ENCODE measurements at regions not wholly inside any gene's neighbourhood (a gene's known extent, or its start where the extent isn't known, plus 50 kb on each side); places are given as distances from the start of the nearest gene placed in this dataset.

DNA sequence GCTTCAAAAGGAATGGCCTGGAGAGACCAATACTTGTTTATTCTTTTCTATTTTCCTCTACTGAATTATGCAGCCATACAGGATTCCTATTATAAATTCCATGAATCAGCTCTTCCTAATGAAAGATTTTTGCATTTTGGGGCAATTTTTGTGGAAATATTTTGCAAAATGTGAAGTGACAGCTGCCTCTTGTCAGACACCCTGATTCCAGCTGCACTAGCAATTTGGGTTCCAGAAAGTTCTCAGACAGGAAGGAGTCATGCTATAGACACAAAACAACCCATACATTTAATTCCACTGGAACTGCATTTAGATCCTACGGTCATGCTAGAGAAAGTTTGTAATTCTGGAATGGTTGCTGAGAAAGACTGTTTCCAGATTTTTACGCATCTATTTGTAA, 119.5 kb downstream of the XCL2 start:
- Histone ChIP-seq H3K9me3 (no peaks in the 10 kb centered on the region), H3K27me3 (replicated peaks in 1 of 2; ENCODE audit: control insufficient read depth in 2 of 2, extremely low read depth in 1 of 2, insufficient read depth in 2 of 2, low read length in 1 of 2) (no peaks in the 10 kb centered on the region), H3K27ac (ENCODE audit: low read length) (no peak overlapping the region), H3K4me3 (ENCODE audit: control insufficient read depth in 1 of 2, extremely low read depth in 1 of 2, low read length in 1 of 2) (no peak overlapping the region), H3K4me1 (ENCODE audit: control insufficient read depth in 1 of 2, extremely low read depth in 1 of 2, insufficient read depth in 2 of 2, low read length in 2 of 2) (peaks cover 6 to 11% of the 10 kb centered on the region in 2 experiments), H3K36me3 (ENCODE audit: control insufficient read depth in 2 of 2, extremely low read depth in 1 of 2, insufficient read depth in 1 of 2, low read length in 1 of 2) (no peaks in the 10 kb centered on the region)
- POLR2A ChIA-PET = no interaction called here
- H3K27ac Mint-ChIP-seq = no peak overlapping the region
- H3K36me3 Mint-ChIP-seq = no peaks in the 10 kb centered on the region
- 96% methylated on average over 2 of the region's 2 CpGs for WGBS (ENCODE audit: insufficient coverage)
- DNase-seq = no peak
- H3K4me3 Mint-ChIP-seq = no peak overlapping the region
- no peak for ATAC-seq (replicated peaks in 1 of 4)
- H3K4me1 Mint-ChIP-seq = peaks cover 7 to 40% (median 39%) of the 10 kb centered on the region in 3 donors
- no peaks in the 10 kb centered on the region for H3K27me3 Mint-ChIP-seq
- no peaks in the 10 kb centered on the region for H3K9me3 Mint-ChIP-seq
- CTCF ChIA-PET = no interaction called here

DNA sequence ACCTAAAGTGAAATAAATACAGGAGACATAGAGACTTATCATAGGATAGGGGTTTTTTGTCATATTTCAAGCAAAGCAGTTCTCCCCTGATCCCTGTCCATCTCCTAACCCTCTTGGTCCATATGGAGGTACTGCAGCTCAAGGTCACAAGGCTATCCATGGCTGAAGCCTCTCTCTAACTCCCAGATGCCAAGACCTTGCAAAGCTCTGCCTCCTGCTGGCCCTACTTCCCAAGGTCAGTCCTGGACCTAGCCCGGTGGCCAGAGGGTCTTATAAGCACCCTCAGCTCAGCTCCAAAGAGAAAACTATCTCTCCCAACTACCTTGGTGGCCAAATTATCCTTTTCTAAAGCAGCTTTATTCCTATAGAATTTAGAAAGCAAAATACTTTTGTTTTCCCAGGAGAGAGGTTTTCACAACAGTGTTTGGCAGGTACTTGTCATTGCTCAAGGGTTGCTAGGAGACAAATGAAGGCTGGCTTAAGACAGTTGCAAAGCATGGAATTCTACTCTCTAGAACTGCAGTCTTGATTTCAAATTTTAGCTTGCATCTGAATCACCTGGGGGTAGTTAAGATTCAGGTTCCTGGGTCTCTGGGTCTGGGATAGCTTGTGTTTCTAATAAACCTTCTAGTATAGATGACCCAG, 121.5 kb downstream of the XCL2 start:
- Histone ChIP-seq H3K4me1 (ENCODE audit: control insufficient read depth in 1 of 2, extremely low read depth in 1 of 2, insufficient read depth in 2 of 2, low read length in 2 of 2) (peaks cover 6 to 11% of the 10 kb centered on the region in 2 experiments), H3K27ac (ENCODE audit: low read length) (peak overlapping the region; percentile 82), H3K4me3 (ENCODE audit: control insufficient read depth in 1 of 2, extremely low read depth in 1 of 2, low read length in 1 of 2) (no peak overlapping the region), H3K27me3 (replicated peaks in 1 of 2; ENCODE audit: control insufficient read depth in 2 of 2, extremely low read depth in 1 of 2, insufficient read depth in 2 of 2, low read length in 1 of 2) (no peaks in the 10 kb centered on the region), H3K9me3 (no peaks in the 10 kb centered on the region), H3K36me3 (ENCODE audit: control insufficient read depth in 2 of 2, extremely low read depth in 1 of 2, insufficient read depth in 1 of 2, low read length in 1 of 2) (no peaks in the 10 kb centered on the region)
- ATAC-seq (replicated peaks in 1 of 4) = no peak
- Mint-ChIP-seq H3K4me1 (peaks cover 7 to 40% (median 39%) of the 10 kb centered on the region in 3 donors), H3K36me3 (no peaks in the 10 kb centered on the region), H3K4me3 (no peak overlapping the region), H3K27ac (peak overlapping the region; percentile 88 to 90), H3K27me3 (no peaks in the 10 kb centered on the region), H3K9me3 (no peaks in the 10 kb centered on the region)
- ChIA-PET CTCF (interaction anchor here (1.0 to 1.7 kb wide), 4 partner anchors 35 to 926 kb away, joined by 3 to 8 read pairs (median 3); no protein-coding TSS in a partner anchor), POLR2A (interaction anchor here in 1 of 2 donors (0.6 kb wide), 1 partner anchor 67 kb away, joined by 3 read pairs; no protein-coding TSS in a partner anchor)
- WGBS (ENCODE audit: insufficient coverage) = 100% methylated on average over 1 of the region's 1 CpG
- no peak for DNase-seq

DNA sequence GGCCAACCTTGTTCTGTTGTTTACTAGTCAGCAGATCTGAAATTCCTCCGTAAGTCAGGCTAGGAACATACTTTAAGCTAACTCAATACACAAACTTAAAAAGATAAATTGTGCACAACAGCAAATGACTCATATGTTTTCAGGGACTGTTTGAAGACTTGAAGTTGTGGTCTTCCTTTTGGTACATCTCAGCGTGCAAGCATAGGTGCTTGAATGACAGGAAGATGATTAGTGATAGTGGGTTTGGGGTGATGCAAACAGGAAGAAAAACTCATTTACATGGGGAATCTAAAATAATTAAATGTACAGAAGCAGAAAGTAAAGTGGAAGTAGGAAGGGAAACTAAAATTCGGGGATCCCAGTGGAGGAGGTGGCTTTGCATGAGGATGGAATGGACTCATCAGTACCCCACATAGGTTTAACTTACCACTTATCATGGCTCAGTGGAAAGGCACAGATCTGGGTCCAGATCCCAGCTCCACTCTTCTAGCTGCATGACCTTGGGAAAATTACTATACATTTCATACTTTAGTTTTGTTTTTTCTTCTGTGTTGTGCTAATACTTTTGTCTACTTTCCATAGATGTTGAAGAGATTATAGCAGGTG, 122.3 kb downstream of the XCL2 start:
- Histone ChIP-seq H3K4me3 (ENCODE audit: control insufficient read depth in 1 of 2, extremely low read depth in 1 of 2, low read length in 1 of 2) (no peak overlapping the region), H3K9me3 (no peaks in the 10 kb centered on the region), H3K27ac (ENCODE audit: low read length) (peak overlapping the region; percentile 82), H3K4me1 (ENCODE audit: control insufficient read depth in 1 of 2, extremely low read depth in 1 of 2, insufficient read depth in 2 of 2, low read length in 2 of 2) (peaks cover 6 to 11% of the 10 kb centered on the region in 2 experiments), H3K27me3 (replicated peaks in 1 of 2; ENCODE audit: control insufficient read depth in 2 of 2, extremely low read depth in 1 of 2, insufficient read depth in 2 of 2, low read length in 1 of 2) (no peaks in the 10 kb centered on the region), H3K36me3 (ENCODE audit: control insufficient read depth in 2 of 2, extremely low read depth in 1 of 2, insufficient read depth in 1 of 2, low read length in 1 of 2) (no peaks in the 10 kb centered on the region)
- ChIA-PET CTCF (interaction anchor here in 1 of 2 donors (0.9 to 1.5 kb wide), 3 partner anchors 18 to 927 kb away, joined by 3 to 4 read pairs (median 3); no protein-coding TSS in a partner anchor), POLR2A (interaction anchor here in 1 of 2 donors (0.6 kb wide), 1 partner anchor 22 kb away, joined by 14 read pairs; no protein-coding TSS in a partner anchor)
- H3K4me1 Mint-ChIP-seq = peaks cover 7 to 40% (median 39%) of the 10 kb centered on the region in 3 donors
- peak overlapping the region; percentile 88 to 90 for H3K27ac Mint-ChIP-seq
- no peaks in the 10 kb centered on the region for H3K27me3 Mint-ChIP-seq
- no peaks in the 10 kb centered on the region for H3K9me3 Mint-ChIP-seq
- H3K36me3 Mint-ChIP-seq = no peaks in the 10 kb centered on the region
- DNase-seq (peak in 10 of 35 experiments; percentile 4 to 64 (median 12)), ATAC-seq (replicated peaks in 1 of 4) (peak; percentile 91 to 99 (median 96))
- peak overlapping the region; percentile 0 to 40 (median 18) for H3K4me3 Mint-ChIP-seq
- no CpG with 5 or more reads among the region's 3 CpGs for WGBS (ENCODE audit: insufficient coverage)

DNA sequence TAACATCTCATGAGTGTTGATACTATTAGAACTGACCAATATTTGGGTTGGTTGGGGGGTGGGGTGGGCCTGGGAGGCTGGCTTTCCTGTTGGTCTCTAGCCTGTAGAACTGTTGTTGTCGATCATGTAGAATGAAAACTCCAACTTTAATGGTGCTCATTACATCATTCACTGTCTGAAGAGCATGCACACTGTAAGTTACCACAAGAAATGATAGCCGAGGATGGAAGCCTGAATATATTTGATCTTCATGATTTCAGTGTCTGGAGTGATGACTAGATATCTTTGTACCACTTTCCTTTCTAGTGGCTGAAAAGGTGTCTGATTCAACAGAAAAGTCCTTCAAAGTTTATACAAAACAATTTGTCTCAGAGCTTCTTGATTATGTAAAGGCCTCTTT, 123.6 kb downstream of the XCL2 start:
- H3K4me1 Mint-ChIP-seq = peaks cover 7 to 42% (median 39%) of the 10 kb centered on the region in 3 donors
- Histone ChIP-seq H3K36me3 (ENCODE audit: control insufficient read depth in 2 of 2, extremely low read depth in 1 of 2, insufficient read depth in 1 of 2, low read length in 1 of 2) (no peaks in the 10 kb centered on the region), H3K4me3 (ENCODE audit: control insufficient read depth in 1 of 2, extremely low read depth in 1 of 2, low read length in 1 of 2) (no peak overlapping the region), H3K4me1 (ENCODE audit: control insufficient read depth in 1 of 2, extremely low read depth in 1 of 2, insufficient read depth in 2 of 2, low read length in 2 of 2) (peaks cover 6 to 11% of the 10 kb centered on the region in 2 experiments), H3K27me3 (replicated peaks in 1 of 2; ENCODE audit: control insufficient read depth in 2 of 2, extremely low read depth in 1 of 2, insufficient read depth in 2 of 2, low read length in 1 of 2) (no peaks in the 10 kb centered on the region), H3K27ac (ENCODE audit: low read length) (peak overlapping the region; percentile 82), H3K9me3 (no peaks in the 10 kb centered on the region)
- POLR2A ChIA-PET = no interaction called here
- DNase-seq = no peak
- peak in 1 of 4 experiments; percentile 31 for ATAC-seq (replicated peaks in 1 of 4)
- no peaks in the 10 kb centered on the region for H3K36me3 Mint-ChIP-seq
- H3K4me3 Mint-ChIP-seq = no peak overlapping the region
- no peaks in the 10 kb centered on the region for H3K27me3 Mint-ChIP-seq
- WGBS (ENCODE audit: insufficient coverage) = no CpG with 5 or more reads among the region's 2 CpGs
- CTCF ChIA-PET = interaction anchor here in 1 of 2 donors (0.9 to 1.5 kb wide), 2 partner anchors 19 to 33 kb away, joined by 3 to 4 read pairs; no protein-coding TSS in a partner anchor
- no peaks in the 10 kb centered on the region for H3K9me3 Mint-ChIP-seq
- H3K27ac Mint-ChIP-seq = peak overlapping the region; percentile 88 to 90

DNA sequence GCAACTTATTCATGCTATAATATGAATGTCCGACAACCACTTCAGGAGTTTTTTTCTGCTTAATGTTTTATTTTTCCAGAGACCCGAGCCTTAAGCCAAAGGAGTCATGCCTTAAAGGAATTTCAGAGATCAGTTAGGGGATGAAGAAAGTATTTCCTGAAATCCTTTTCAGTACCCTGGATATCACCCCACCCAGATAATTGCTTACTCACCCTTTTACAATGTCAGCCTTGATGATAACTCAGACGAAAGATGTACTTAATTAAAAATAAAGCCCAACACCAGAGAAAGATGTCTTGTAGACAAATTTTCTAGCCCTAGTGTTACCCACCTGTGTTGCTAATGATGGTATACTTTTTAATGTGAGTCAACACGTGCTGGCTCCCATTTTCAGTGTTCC, 124.1 kb downstream of the XCL2 start:
- Mint-ChIP-seq H3K27me3 (no peaks in the 10 kb centered on the region), H3K4me1 (peaks cover 7 to 42% (median 39%) of the 10 kb centered on the region in 3 donors), H3K9me3 (no peaks in the 10 kb centered on the region), H3K27ac (peak overlapping the region; percentile 88 to 90), H3K4me3 (no peak overlapping the region), H3K36me3 (no peaks in the 10 kb centered on the region)
- no CpG with 5 or more reads among the region's 4 CpGs for WGBS (ENCODE audit: insufficient coverage)
- no peaks in the 10 kb centered on the region for H3K27me3 ChIP-seq (replicated peaks in 1 of 2; ENCODE audit: control insufficient read depth in 2 of 2, extremely low read depth in 1 of 2, insufficient read depth in 2 of 2, low read length in 1 of 2)
- H3K9me3 ChIP-seq = no peaks in the 10 kb centered on the region
- CTCF ChIA-PET = no interaction called here
- DNase-seq = no peak
- POLR2A ChIA-PET = no interaction called here
- H3K27ac ChIP-seq (ENCODE audit: low read length) = peak overlapping the region; percentile 82
- no peak overlapping the region for H3K4me3 ChIP-seq (ENCODE audit: control insufficient read depth in 1 of 2, extremely low read depth in 1 of 2, low read length in 1 of 2)
- no peaks in the 10 kb centered on the region for H3K36me3 ChIP-seq (ENCODE audit: control insufficient read depth in 2 of 2, extremely low read depth in 1 of 2, insufficient read depth in 1 of 2, low read length in 1 of 2)
- H3K4me1 ChIP-seq (ENCODE audit: control insufficient read depth in 1 of 2, extremely low read depth in 1 of 2, insufficient read depth in 2 of 2, low read length in 2 of 2) = peaks cover 6 to 11% of the 10 kb centered on the region in 2 experiments
- ATAC-seq (replicated peaks in 1 of 4) = no peak

GRCh38 chr1:168416220-168416619, 127.6 kb downstream of the XCL2 start:
- Mint-ChIP-seq H3K36me3 (no peaks in the 10 kb centered on the region), H3K27ac (peak overlapping the region in 1 of 2 donors; percentile 19), H3K27me3 (no peaks in the 10 kb centered on the region), H3K9me3 (no peaks in the 10 kb centered on the region), H3K4me3 (no peak overlapping the region), H3K4me1 (peaks cover 2 to 24% (median 20%) of the 10 kb centered on the region in 3 donors)
- Histone ChIP-seq H3K27me3 (replicated peaks in 1 of 2; ENCODE audit: control insufficient read depth in 2 of 2, extremely low read depth in 1 of 2, insufficient read depth in 2 of 2, low read length in 1 of 2) (no peaks in the 10 kb centered on the region), H3K9me3 (no peaks in the 10 kb centered on the region), H3K4me1 (ENCODE audit: control insufficient read depth in 1 of 2, extremely low read depth in 1 of 2, insufficient read depth in 2 of 2, low read length in 2 of 2) (peaks cover 0 to 2% of the 10 kb centered on the region in 2 experiments), H3K27ac (ENCODE audit: low read length) (no peak overlapping the region), H3K4me3 (ENCODE audit: control insufficient read depth in 1 of 2, extremely low read depth in 1 of 2, low read length in 1 of 2) (no peak overlapping the region), H3K36me3 (ENCODE audit: control insufficient read depth in 2 of 2, extremely low read depth in 1 of 2, insufficient read depth in 1 of 2, low read length in 1 of 2) (no peaks in the 10 kb centered on the region)
- no peak for DNase-seq
- WGBS (ENCODE audit: insufficient coverage) = 82% methylated on average over 3 of the region's 4 CpGs
- ChIA-PET CTCF (interaction anchor here in 1 of 2 donors (0.5 to 0.6 kb wide), 3 partner anchors 24 to 51 kb away, joined by 3 to 6 read pairs (median 4); no protein-coding TSS in a partner anchor), POLR2A (no interaction called here)
- peak in 1 of 4 experiments; percentile 51 for ATAC-seq (replicated peaks in 1 of 4)

Data from T-cell (primary cell).